ENCODE measurements at regions not wholly inside any gene's neighbourhood (a gene's known extent, or its start where the extent isn't known, plus 50 kb on each side); places are given as distances from the start of the nearest gene placed in this dataset.
A peak's percentile ranks its signal among the peaks of the same experiment; 100 is the strongest.

- in situ Hi-C loops (cut with HindIII; ENCODE audit: low sequenced_read_pairs), result no loop called here
These were observed 295.7 kb downstream of the GPAT3 start for GRCh38 chr4:83831588-83831987.

GRCh38 chr4:83830138-83830888 lies 294.4 kb downstream of the GPAT3 start:
- in situ Hi-C loops (cut with HindIII; ENCODE audit: low sequenced_read_pairs), result no loop called here
- TF ChIP-seq CTCF (IDR thresholded peaks at IDR 0.05; ENCODE audit: low read depth, low read length), result no peak
- H3K4me3 ChIP-seq (ENCODE audit: low read depth, low read length), result no peak overlapping the region
- DNase-seq (ENCODE audit: low read depth, low spot score), result no peak

More at GRCh38 chr4:83831588-83831987, 295.7 kb downstream of the GPAT3 start:
- no peak for TF ChIP-seq CTCF (IDR thresholded peaks at IDR 0.05; ENCODE audit: low read depth, low read length)
- no peak for DNase-seq (ENCODE audit: low read depth, low spot score)
- H3K4me3 ChIP-seq (ENCODE audit: low read depth, low read length), result no peak overlapping the region

- H3K4me3 ChIP-seq (ENCODE audit: low read depth, low read length), result no peak overlapping the region
- in situ Hi-C loops (cut with HindIII; ENCODE audit: low sequenced_read_pairs), result no loop called here
- DNase-seq (ENCODE audit: low read depth, low spot score), result peak; percentile 16
- TF ChIP-seq CTCF (IDR thresholded peaks at IDR 0.05; ENCODE audit: low read depth, low read length), result no peak
These were observed 292.7 kb downstream of the GPAT3 start for GRCh38 chr4:83828601-83829000.

DNA sequence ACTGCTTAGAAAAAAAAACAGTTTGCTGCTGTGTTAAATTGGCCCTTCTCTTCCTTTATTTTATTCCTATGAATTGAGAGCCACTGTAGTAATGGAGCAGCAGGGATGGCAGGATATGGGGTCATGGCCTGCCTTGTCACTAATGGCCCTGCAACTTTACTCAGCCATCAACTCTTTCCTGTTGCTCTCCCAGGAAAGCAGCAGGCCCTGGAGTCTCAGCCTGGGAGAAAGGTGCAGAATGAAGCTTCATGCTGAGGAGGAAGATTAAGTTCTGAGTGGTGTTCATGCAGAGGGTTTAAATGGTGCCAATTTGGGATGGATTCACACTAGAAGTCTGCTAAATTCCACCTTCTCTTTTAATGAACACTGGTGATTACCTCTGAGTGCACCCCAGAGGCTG lies 285.6 kb downstream of the GPAT3 start:
- in situ Hi-C loops (cut with HindIII; ENCODE audit: low sequenced_read_pairs), result no loop called here
- H3K4me3 ChIP-seq (ENCODE audit: low read depth, low read length), result no peak overlapping the region
- no peak for DNase-seq (ENCODE audit: low read depth, low spot score)
- no peak for TF ChIP-seq CTCF (IDR thresholded peaks at IDR 0.05; ENCODE audit: low read depth, low read length)

DNA sequence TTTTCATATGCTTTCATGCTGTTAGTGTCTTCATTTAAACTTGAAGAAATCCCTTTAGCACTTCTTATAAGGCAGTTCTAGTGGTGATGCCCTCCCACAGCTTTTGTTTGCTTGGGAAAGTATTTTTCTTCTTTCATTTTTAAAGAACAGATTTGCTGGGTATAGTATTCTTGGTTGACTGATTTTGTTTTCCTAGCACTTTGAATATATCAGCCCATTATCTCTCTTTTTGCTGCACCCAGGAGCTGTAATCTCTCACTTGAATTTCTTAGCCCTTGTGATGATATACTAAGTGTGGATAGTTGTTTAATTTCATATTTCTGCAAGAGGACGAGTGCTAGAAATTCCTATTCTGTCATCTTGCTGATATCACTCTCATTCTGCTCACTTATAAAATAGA lies 283.7 kb downstream of the GPAT3 start:
- no peak for DNase-seq (ENCODE audit: low read depth, low spot score)
- TF ChIP-seq CTCF (IDR thresholded peaks at IDR 0.05; ENCODE audit: low read depth, low read length), result no peak
- in situ Hi-C loops (cut with HindIII; ENCODE audit: low sequenced_read_pairs), result no loop called here
- H3K4me3 ChIP-seq (ENCODE audit: low read depth, low read length), result no peak overlapping the region

- in situ Hi-C loops (cut with HindIII; ENCODE audit: low sequenced_read_pairs), result no loop called here
- H3K4me3 ChIP-seq (ENCODE audit: low read depth, low read length), result no peak overlapping the region
- no peak for TF ChIP-seq CTCF (IDR thresholded peaks at IDR 0.05; ENCODE audit: low read depth, low read length)
- DNase-seq (ENCODE audit: low read depth, low spot score), result peak; percentile 39
These were observed 274.5 kb downstream of the GPAT3 start for GRCh38 chr4:83810428-83810827.
